GM19239 (cell line): ENCODE measurements at regions not wholly inside any gene's neighbourhood (a gene's known extent, or its start where the extent isn't known, plus 50 kb on each side); places are given as distances from the start of the nearest gene placed in this dataset.

Source experiments
- DNase-seq: peaks from one replicate; pipeline ENCODE4 v3.0.0; 2011; ENCODE audit warnings: low spot score; ENCODE audit not compliant: insufficient read length
- FAIRE-seq: peaks from 2 replicates; lab custom pipeline; 2011; peaks lifted over from hg19 to GRCh38; lab: Jason Lieb, UNC

DNA sequence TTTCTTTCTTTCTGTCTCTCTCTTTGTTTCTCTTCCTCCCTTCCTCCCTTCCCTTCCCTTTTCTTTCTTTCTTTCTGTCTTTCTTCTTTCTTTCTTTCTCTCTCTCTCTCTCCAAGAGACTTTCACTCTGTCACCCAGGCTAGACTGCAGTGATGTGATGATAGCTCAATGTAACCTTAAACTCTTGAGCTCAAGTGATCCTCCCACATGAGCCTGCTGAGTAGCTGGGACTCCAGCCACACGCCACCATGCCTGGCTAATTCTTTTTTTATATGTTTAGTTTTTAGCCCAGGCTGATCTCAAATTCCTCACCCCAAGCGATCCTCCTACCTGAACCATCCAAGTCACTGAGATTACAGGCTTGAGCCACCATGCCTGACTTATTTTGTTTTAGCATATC, 64.3 kb upstream of the EMCN start:
- DNase-seq (no peak), FAIRE-seq (no peak)

- FAIRE-seq (no peak), DNase-seq (no peak)
These were observed 63.5 kb upstream of the EMCN start for GRCh38 chr4:100581337-100581736.

- DNase-seq: no peak
- FAIRE-seq: no peak
These were observed 58.7 kb upstream of the EMCN start for GRCh38 chr4:100576570-100576969.

DNA sequence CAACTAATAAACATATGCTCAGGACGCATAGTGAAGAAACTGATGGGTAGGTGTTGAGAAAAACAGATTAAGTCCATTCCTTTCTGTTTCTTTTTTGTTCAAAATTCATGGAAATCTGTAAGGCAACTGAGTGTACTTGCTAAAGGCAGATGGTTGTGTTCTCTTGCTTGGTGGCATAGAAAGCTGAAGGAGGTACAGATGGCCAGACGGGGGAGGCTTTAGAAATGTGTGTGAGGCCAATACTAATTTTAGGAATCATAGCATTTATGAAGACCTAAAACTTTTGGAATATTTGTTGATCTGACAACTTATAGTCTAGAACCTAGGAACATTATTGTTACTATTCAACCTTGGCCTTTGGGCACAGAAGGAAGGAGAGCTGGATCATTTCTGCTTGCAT, 56.8 kb upstream of the EMCN start:
- no peak for FAIRE-seq
- DNase-seq: no peak

DNA sequence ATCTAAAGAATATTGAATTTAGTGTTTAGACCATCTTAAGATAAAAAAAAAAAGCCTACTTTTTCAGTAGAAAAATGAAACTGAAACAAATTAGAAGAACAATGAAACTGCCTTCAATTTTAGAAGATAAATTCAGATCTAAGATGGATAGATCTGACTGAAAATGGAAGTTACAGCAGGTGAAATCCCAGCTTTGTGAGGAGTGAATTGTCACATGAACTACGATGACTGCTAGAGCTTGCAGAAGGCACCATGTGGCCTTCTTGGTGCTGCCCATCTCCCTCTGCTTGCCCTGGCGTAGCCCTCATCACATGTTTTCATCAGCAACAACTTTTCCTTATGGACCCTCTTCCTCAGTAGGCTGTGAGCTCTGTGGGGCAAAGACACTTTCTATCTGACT, 51.4 kb upstream of the EMCN start:
- DNase-seq (no peak), FAIRE-seq (no peak)
